OCI-LY3 (cell line): ENCODE measurements at regions not wholly inside any gene's neighbourhood (a gene's known extent, or its start where the extent isn't known, plus 50 kb on each side); places are given as distances from the start of the nearest gene placed in this dataset.

Experiments
- H2AFZ ChIP-seq: fragments of 200-600, 300-600 bp; shearing (Covaris generic); 2 replicates; pipeline ENCODE4 v1.6.0; 2014; ENCODE audit warnings: antibody characterized with exemption, low read depth, low read length
- H3K27ac ChIP-seq: fragments of 200-600, 300-600 bp; sonication (generic); 2 replicates; pipeline ENCODE4 v1.5.1; 2014; ENCODE audit warnings: mild to moderate bottlenecking, low read length, moderate library complexity, mixed read lengths
- H3K27me3 ChIP-seq: fragments of 200-600, 300-600 bp; sonication (generic); 2 replicates; pipeline ENCODE4 v1.6.1; 2014; ENCODE audit warnings: low read depth, low read length, mixed read lengths
- H3K36me3 ChIP-seq: fragments of 200-600, 300-600 bp; sonication (generic); replicated peaks from 2 replicates; pipeline ENCODE3; 2014; ENCODE audit warnings: low read depth, low read length, mixed read lengths
- H3K4me1 ChIP-seq: fragments of 300-600, 200-600 bp; sonication (generic); 2 replicates; pipeline ENCODE4 v1.6.1; 2014; ENCODE audit warnings: low read length, mixed read lengths
- H3K4me2 ChIP-seq: fragments of 200-600, 300-600 bp; sonication (generic); 2 replicates; pipeline ENCODE4 v1.6.1; 2014; ENCODE audit warnings: low read length, mixed read lengths
- H3K4me3 ChIP-seq: fragments of 300-600, 200-600 bp; sonication (generic); 2 replicates; pipeline ENCODE4 v1.5.1; 2014; ENCODE audit warnings: antibody characterized with exemption, mild to moderate bottlenecking, low read length, moderate library complexity
- H3K79me2 ChIP-seq: fragments of 300-600, 200-600 bp; shearing (Covaris generic); 2 replicates; pipeline ENCODE4 v1.6.1; 2014; ENCODE audit warnings: mild to moderate bottlenecking, low read length, mixed read lengths
- H3K9ac ChIP-seq: fragments of 300-600, 200-600 bp; shearing (Covaris generic); 2 replicates; pipeline ENCODE4 v1.6.0; 2014; ENCODE audit warnings: mild to moderate bottlenecking, low read length, moderate library complexity
- H3K9me3 ChIP-seq: fragments of 200-600, 300-600 bp; shearing (Covaris generic); 2 replicates; pipeline ENCODE4 v1.6.1; 2014; ENCODE audit warnings: low read length, mixed read lengths; ENCODE audit not compliant: insufficient read depth
- H4K20me1 ChIP-seq: fragments of 200-600, 300-600 bp; sonication (generic); 2 replicates; pipeline ENCODE4 v1.6.1; 2016; ENCODE audit warnings: low read length, mixed read lengths; ENCODE audit not compliant: insufficient read depth
- CTCF ChIP-seq: fragments of 200-600, 300-600 bp; sonication (generic); IDR thresholded peaks from 2 replicates; pipeline ENCODE4 v1.5.1; 2014; ENCODE audit warnings: antibody characterized with exemption, low read length, low read depth
- EZH2phosphoT487 ChIP-seq: fragments of 200-600 bp; shearing (Covaris generic); IDR thresholded peaks from 2 replicates; pipeline ENCODE4 v1.6.1; 2018; ENCODE audit warnings: antibody characterized with exemption, mixed run types, low read depth

- Histone ChIP-seq H3K4me2 (no peak overlapping the region), H3K9me3 (no peaks in the 10 kb centered on the region), H3K27me3 (no peaks in the 10 kb centered on the region), H3K36me3 (no peaks in the 10 kb centered on the region), H3K9ac (no peak overlapping the region), H3K27ac (no peak overlapping the region), H3K4me1 (no peaks in the 10 kb centered on the region), H4K20me1 (no peaks in the 10 kb centered on the region), H3K79me2 (no peaks in the 10 kb centered on the region), H3K4me3 (no peak overlapping the region), H2AFZ (no peak overlapping the region)
- TF ChIP-seq CTCF (no peak), EZH2phosphoT487 (no peak)
Observed at GRCh38 chr5:136538534-136538933, 173.2 kb upstream of the TRPC7 start.

GRCh38 chr5:136529081-136529480 lies 163.7 kb upstream of the TRPC7 start:
- Histone ChIP-seq H3K27ac (no peak overlapping the region), H3K9ac (no peak overlapping the region), H3K79me2 (no peaks in the 10 kb centered on the region), H3K4me2 (no peak overlapping the region), H2AFZ (no peak overlapping the region), H4K20me1 (no peaks in the 10 kb centered on the region), H3K36me3 (no peaks in the 10 kb centered on the region), H3K9me3 (no peaks in the 10 kb centered on the region), H3K4me3 (no peak overlapping the region), H3K27me3 (no peaks in the 10 kb centered on the region), H3K4me1 (no peaks in the 10 kb centered on the region)
- TF ChIP-seq EZH2phosphoT487 (no peak), CTCF (no peak)

GRCh38 chr5:136528481-136529030 lies 163.2 kb upstream of the TRPC7 start:
- H3K27me3 ChIP-seq, result no peaks in the 10 kb centered on the region
- H2AFZ ChIP-seq, result no peak overlapping the region
- H3K9me3 ChIP-seq, result no peaks in the 10 kb centered on the region
- no peaks in the 10 kb centered on the region for H3K4me1 ChIP-seq
- no peak overlapping the region for H3K27ac ChIP-seq
- no peak overlapping the region for H3K4me3 ChIP-seq
- H3K9ac ChIP-seq, result no peak overlapping the region
- H3K79me2 ChIP-seq, result no peaks in the 10 kb centered on the region
- H4K20me1 ChIP-seq, result no peaks in the 10 kb centered on the region
- H3K4me2 ChIP-seq, result no peak overlapping the region
- no peaks in the 10 kb centered on the region for H3K36me3 ChIP-seq
- no peak for TF ChIP-seq EZH2phosphoT487
- no peak for TF ChIP-seq CTCF

- Histone ChIP-seq H3K27ac (no peak overlapping the region), H3K9me3 (no peaks in the 10 kb centered on the region)
Observed at GRCh38 chr5:136527311-136527710, 162.0 kb upstream of the TRPC7 start.

More at GRCh38 chr5:136527311-136527710, 162.0 kb upstream of the TRPC7 start:
- Histone ChIP-seq H2AFZ (no peak overlapping the region), H3K4me1 (no peaks in the 10 kb centered on the region), H3K4me2 (no peak overlapping the region), H3K36me3 (no peaks in the 10 kb centered on the region), H4K20me1 (no peaks in the 10 kb centered on the region), H3K79me2 (no peaks in the 10 kb centered on the region), H3K4me3 (no peak overlapping the region), H3K27me3 (no peaks in the 10 kb centered on the region), H3K9ac (no peak overlapping the region)
- no peak for TF ChIP-seq EZH2phosphoT487
- TF ChIP-seq CTCF, result no peak
